HG02973 (cell line): ENCODE measurements at regions not wholly inside any gene's neighbourhood (a gene's known extent, or its start where the extent isn't known, plus 50 kb on each side); places are given as distances from the start of the nearest gene placed in this dataset.
"Not testable (repeated sequence)": the region's sequence is repeated elsewhere in the genome, so short reads cannot be mapped to it uniquely, and the experiment has no call there.

Experiments
- ATAC-seq: cut with Tn5 transposase; IDR thresholded peaks from one replicate; pipeline ENCODE4 v1.9.1; 2021; ENCODE audit warnings: moderate library complexity; ENCODE audit not compliant: unreplicated experiment

- ATAC-seq, result no peak
Measured at GRCh38 chr4:149870008-149870407, 54.4 kb upstream of the IQCM start.

DNA sequence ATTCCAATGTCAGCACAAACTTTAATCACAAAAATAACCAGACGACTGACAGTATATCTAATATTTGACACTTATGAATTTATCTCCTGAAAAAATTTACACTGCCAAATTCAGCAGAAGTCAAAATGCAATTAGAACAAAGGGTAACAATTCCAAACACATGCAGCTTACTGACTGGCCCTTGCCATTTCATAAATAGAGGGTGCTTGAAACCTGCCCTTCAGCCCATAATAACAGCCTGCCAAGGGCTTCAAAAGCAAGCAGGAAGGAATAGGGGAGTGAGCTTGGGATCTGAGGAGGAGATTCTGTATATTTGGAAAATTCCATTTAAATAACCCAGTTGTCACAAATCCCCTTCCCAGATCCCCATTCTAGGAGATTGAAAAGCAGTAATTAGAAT lies 66.1 kb upstream of the IQCM start:
- no peak for ATAC-seq

GRCh38 chr4:149882251-149882650 lies 66.6 kb upstream of the IQCM start:
- ATAC-seq, result no peak

DNA sequence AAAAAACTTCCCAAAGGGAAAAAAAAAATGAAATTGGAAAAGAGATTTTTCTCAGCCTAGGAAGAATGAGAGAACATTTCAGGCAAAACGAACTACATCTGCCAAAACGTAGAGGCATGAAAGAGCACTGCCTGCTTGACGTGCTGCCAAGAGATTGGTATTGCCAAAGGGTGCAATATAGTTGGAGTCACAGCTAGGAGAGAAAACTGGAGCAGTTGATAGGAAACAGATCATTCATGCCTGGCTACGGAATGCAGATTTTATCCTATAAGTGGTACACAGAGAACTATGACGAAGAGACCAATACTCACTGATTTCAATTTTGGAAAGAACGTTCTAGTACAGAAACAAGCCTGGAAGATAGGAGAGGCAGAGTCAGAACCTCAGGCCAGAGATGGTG lies 68.4 kb upstream of the IQCM start:
- ATAC-seq, result no peak

GRCh38 chr4:149884529-149885181 lies 69.0 kb upstream of the IQCM start:
- no peak for ATAC-seq

DNA sequence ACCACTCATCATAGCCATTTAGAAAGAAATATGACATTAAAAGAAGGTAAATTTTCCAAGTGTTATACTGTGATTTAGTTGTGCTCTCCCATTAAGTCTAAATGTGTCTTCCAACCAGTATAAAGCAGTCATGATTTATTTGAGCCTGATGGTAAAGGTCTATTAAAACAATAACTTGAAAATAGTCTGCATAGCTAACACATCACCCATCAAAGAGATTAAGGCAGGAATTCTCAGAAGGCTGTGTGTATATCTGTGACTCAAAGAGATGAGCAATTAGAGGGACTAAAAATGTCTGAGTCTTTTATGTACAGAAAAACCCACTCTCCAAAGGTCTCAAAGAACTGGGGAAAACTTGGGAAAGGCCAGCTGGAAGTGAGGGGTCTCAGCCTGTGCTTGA lies 70.3 kb upstream of the IQCM start:
- ATAC-seq, result no peak

DNA sequence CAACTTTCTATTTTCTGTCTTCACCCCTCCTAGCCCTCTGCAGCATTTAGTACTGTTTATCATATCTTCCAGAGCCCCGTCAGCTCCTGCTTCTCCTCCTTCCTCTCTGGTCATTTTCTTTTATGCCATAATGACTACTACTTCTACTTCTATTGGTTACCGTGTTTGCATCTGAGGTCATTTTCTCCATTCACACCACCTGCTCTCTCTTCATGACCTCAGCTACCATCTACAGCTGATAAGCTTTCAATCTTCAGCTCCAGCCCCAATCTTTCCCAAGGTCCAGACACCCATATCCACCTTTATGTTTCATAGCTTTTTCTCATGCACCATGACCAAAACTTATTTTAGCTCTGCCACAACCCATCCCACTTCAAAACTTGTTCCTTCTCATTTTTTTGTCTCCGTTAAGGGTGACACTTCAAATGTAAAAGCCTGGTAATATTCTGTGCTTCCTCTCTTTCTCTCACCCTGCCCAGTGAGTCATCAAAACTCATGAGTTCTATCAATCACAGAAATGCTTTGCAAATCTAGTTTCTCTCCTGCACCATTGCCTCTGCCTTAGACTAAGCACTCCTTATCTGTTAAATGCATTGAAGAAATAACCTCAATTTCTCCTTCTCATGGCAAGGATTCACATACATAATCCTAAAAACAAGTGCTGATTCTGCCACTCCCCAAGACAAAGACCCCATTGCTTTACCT lies 71.3 kb upstream of the IQCM start:
- no peak for ATAC-seq

GRCh38 chr4:149889991-149890390 lies 74.3 kb upstream of the IQCM start:
- ATAC-seq, result no peak

DNA sequence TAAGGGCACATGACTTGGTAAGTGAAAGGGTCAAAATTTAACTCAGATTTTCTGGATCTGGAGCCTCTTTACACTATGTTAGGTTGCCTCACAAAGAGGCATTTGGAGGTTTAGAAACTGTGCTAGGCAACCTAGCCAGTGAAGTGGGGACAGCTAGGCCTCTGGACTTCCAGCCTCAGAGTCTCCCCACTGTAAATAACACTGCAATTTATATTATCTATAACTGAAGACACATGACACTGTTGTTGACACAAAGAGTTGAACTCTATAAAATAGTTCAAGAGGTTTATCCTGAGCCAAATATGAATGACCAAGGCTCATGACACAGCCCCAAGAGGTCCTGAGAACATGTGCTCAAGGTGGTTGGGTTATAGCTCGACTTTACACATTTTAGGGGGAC lies 74.9 kb upstream of the IQCM start:
- no peak for ATAC-seq

- ATAC-seq, result no peak
Measured at GRCh38 chr4:149891426-149891825, 75.8 kb upstream of the IQCM start.

- ATAC-seq, result no peak
Measured at GRCh38 chr4:149896432-149896831, 80.8 kb upstream of the IQCM start.

DNA sequence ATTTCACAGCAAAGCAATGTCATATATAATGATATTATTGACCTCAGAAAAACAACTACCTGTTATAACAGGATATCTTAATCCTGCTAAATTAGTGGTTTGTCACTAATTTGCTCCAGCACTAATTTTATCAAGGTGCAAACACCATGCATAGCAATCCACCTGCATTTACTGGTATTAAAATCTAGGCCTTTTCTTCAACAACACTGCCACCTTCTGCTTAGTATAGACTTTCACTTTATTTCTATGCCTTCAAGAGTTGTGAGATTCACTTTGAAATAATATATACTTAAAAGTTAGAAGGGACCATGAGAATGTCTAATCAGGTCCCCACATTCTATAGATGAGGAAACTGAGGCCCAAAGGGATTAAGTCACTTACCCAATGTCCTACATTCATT lies 82.1 kb upstream of the IQCM start:
- peak; percentile 76 for ATAC-seq

GRCh38 chr4:149901128-149901527 lies 85.5 kb upstream of the IQCM start:
- ATAC-seq, result no peak

DNA sequence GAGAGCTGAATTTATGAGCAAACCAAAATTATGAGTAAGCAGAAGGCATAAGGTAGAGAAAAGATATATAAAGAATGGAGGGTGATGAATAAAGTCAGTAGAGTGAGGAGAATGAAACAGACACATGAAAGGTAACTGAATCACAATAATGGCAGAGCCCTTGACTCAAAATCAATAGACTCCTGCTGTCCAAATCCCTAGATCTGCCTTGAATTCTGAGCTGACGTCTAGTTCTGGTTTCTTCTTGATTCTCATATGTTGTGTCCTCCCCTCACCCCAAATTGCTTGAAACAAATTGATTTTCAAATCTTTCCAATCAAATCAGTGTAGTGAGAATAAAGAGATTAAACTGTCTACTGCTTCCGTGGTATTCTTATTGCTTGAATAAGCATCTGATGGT lies 86.6 kb upstream of the IQCM start:
- no peak for ATAC-seq

- no peak for ATAC-seq
Measured at GRCh38 chr4:149910177-149910576, 94.5 kb upstream of the IQCM start.

- ATAC-seq, result no peak
Measured at GRCh38 chr4:149910604-149911350, 95.1 kb upstream of the IQCM start.

DNA sequence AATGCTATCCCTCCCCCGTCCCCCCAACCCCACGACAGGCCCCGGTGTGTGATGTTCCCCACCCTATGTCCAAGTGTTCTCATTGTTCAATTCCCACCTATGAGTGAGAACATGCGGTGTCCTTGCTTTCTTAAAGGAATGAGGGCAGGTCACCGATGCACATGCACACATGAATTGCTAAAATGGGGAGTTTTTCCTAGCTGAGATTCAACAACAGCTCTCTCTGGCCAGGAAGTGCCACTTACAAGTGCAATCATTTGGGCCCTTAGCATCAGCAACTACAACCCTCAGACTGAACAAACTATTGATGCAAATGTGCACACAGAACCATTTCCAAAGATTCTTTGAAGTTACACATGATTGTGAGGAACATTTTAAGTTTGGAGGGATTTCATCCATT lies 95.7 kb upstream of the IQCM start:
- no peak for ATAC-seq

DNA sequence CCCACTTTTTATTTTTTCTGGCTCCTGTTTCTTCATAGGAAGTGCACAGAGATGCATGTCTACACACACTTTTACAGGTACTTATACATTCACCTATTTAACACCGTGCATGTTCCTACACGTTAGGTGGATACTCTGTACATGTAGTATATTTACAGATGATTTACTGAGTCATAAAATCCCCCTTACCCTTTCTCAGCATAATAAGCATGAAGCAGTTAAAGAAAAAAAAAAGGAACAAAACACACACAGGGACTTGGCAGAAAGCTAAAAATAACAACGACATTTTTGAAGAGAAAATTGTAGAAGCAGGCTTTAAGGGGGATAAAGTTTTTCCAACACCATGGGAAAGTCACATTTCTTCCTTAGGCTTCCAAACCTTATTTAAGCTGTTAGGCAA lies 96.4 kb upstream of the IQCM start:
- no peak for ATAC-seq

DNA sequence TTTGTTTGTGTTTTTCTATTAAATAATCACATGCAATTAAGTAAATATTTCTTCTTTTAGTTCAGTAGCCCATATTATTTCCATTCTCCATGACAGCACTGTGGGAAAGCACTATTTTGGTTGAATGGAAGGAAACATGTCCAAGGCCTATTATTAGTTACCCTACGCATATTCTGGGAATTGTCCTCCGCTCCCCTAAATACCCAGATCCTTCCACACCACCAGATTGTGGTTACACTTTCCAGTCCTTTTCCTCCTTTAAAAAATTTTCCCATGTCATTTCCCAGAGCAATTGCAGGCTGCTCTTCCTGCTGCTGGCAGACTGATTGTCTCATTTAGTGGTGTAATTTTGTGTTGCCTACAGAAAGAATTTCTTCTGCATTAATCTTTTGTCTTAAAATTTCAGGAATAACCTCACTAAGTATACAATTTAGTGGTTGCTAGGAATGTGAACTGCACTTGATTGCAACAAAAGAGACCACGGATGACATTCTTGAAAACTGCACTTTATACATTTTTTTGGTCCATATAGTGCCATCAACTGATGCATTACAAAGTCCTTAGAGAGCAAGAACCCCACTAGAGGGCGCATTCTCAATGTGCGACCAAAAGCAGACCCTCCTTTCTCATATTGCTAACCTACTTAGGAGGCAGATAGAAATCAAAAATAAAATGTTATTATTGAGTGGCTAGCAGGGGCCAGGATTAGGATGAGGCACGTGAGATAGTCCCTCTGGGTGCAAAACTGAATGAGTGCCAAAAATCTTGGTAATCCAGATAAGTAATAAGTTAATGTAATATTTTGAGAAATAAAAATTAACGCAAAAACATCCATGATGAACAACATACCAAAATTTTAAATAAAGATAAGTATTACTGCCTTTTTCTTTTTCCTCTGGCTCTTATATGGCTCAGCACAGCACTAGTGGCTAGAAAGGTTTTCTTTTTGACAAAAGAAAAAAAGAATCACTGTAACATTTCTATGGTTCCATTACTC lies 98.8 kb upstream of the IQCM start:
- peak; percentile 89 for ATAC-seq

- ATAC-seq, result not testable (repeated sequence)
Measured at GRCh38 chr4:149915735-149916134, 100.1 kb upstream of the IQCM start.

GRCh38 chr4:149923736-149924135 lies 108.1 kb upstream of the IQCM start:
- no peak for ATAC-seq
